Esophagus muscularis mucosa (tissue), 4 donors: ENCODE measurements at regions not wholly inside any gene's neighbourhood (a gene's known extent, or its start where the extent isn't known, plus 50 kb on each side); places are given as distances from the start of the nearest gene placed in this dataset.
"Not testable (repeated sequence)": the region's sequence is repeated elsewhere in the genome, so short reads cannot be mapped to it uniquely, and the experiment has no call there.

ENCODE experiments used
- DNase-seq: peaks from one replicate; pipeline ENCODE4 v3.0.0-alpha.2; 2017; ENCODE audit errors: extremely low spot score
- H3K27ac ChIP-seq, 4 donors: fragments of 200-600 bp; sonication (generic); replicated peaks in 1 of 4; 1 replicate in 3 of 4; 2 replicates in 1 of 4; pipeline ENCODE4 v1.5.1; 2016 to 2019; ENCODE audit warnings: mild to moderate bottlenecking in 1 of 4
- H3K27me3 ChIP-seq, 4 donors: fragments of 200-600 bp; sonication (generic); one replicate each; pipeline versions ENCODE4 v1.5.1 to v1.6.0; 2016 to 2019
- H3K36me3 ChIP-seq, 4 donors: fragments of 200-600 bp; sonication (generic); one replicate each; pipeline ENCODE4 v1.5.1; 2016 to 2019
- H3K4me1 ChIP-seq, 4 donors: fragments of 200-600 bp; sonication (generic); one replicate each; pipeline ENCODE4 v1.5.1; 2016 to 2019
- H3K4me3 ChIP-seq, 4 donors: fragments of 200-600 bp; sonication (generic); 1 replicate in 2 of 4; 2 replicates in 2 of 4; pipeline ENCODE4 v1.5.1; 2016 to 2019; ENCODE audit warnings: mild to moderate bottlenecking in 4 of 4, moderate library complexity in 1 of 4
- H3K9me3 ChIP-seq, 4 donors: fragments of 200-600 bp; sonication (generic); 1 replicate in 3 of 4; 2 replicates in 1 of 4; pipeline ENCODE4 v1.5.1; 2016 to 2019
- CTCF ChIP-seq, 3 experiments: fragments of 200-600 bp in 2 of 3; fragments of 450-650 bp in 1 of 3; sonication (generic) in 2 of 3; IDR thresholded peaks; one replicate each; pipeline ENCODE4 v1.5.1; 2017 to 2019; ENCODE audit warnings: antibody characterized with exemption in 3 of 3, mild to moderate bottlenecking in 2 of 3, moderate library complexity in 1 of 3
- EP300 ChIP-seq: sonication (generic); formaldehyde crosslinking; IDR thresholded peaks from one replicate; pipeline ENCODE4 v1.6.1; 2017; ENCODE audit warnings: antibody characterized with exemption
- POLR2A ChIP-seq: fragments of 450-650 bp; IDR thresholded peaks from one replicate; pipeline ENCODE4 v1.6.1; 2017; ENCODE audit warnings: antibody characterized with exemption, moderate library complexity, mild to moderate bottlenecking, low read depth
- POLR2AphosphoS5 ChIP-seq, 2 donors: sonication (generic); formaldehyde crosslinking; IDR thresholded peaks; one replicate each; pipeline ENCODE4 v1.6.1; 2017; ENCODE audit warnings: antibody characterized with exemption in 2 of 2
- WGBS: methylation state at CpG from one replicate; pipeline ENCODE4 v1.1.5; 2018; 5-methylcytosine and 5-hydroxymethylcytosine counted together
- intact Hi-C: fragments of 100-400 bp; cut with DNase I; formaldehyde crosslinking; loops from one replicate; pipeline ENCODE4 v1.15.1; 2023

GRCh38 chr16:26457095-26457494 lies 609.6 kb upstream of the C16orf82 start:
- H3K9me3 ChIP-seq = peaks cover 0 to 7% (median 0%) of the 10 kb centered on the region in 4 donors
- no peak for TF ChIP-seq POLR2AphosphoS5 (IDR thresholded peaks at IDR 0.05)
- intact Hi-C loops = no loop called here
- 58% methylated on average over 7 of the region's 7 CpGs for WGBS
- DNase-seq = no peak
- H3K27ac ChIP-seq = no peak overlapping the region
- H3K4me1 ChIP-seq = no peaks in the 10 kb centered on the region
- no peaks in the 10 kb centered on the region for H3K27me3 ChIP-seq
- H3K4me3 ChIP-seq = no peak overlapping the region
- no peaks in the 10 kb centered on the region for H3K36me3 ChIP-seq

- no peak overlapping the region for H3K27ac ChIP-seq
- peaks cover 0 to 7% (median 0%) of the 10 kb centered on the region in 4 donors for H3K9me3 ChIP-seq
- no peaks in the 10 kb centered on the region for H3K27me3 ChIP-seq
- WGBS = 87% methylated on average over 4 of the region's 4 CpGs
- no peak for TF ChIP-seq POLR2A
- DNase-seq = no peak
- no peak overlapping the region for H3K4me3 ChIP-seq
- intact Hi-C loops = no loop called here
- no peaks in the 10 kb centered on the region for H3K36me3 ChIP-seq
- no peaks in the 10 kb centered on the region for H3K4me1 ChIP-seq
Observed at GRCh38 chr16:26457882-26458281, 608.8 kb upstream of the C16orf82 start.

GRCh38 chr16:26464576-26465266 lies 602.0 kb upstream of the C16orf82 start:
- no peaks in the 10 kb centered on the region for H3K4me1 ChIP-seq
- H3K4me3 ChIP-seq = no peak overlapping the region
- H3K9me3 ChIP-seq = peaks cover 0 to 3% (median 0%) of the 10 kb centered on the region in 4 donors
- 90% methylated on average over 5 of the region's 7 CpGs for WGBS
- no peak for DNase-seq
- no peaks in the 10 kb centered on the region for H3K27me3 ChIP-seq
- intact Hi-C loops = no loop called here
- H3K36me3 ChIP-seq = no peaks in the 10 kb centered on the region
- TF ChIP-seq POLR2AphosphoS5 (IDR thresholded peaks at IDR 0.05) (no peak), EP300 (no peak), CTCF (IDR thresholded peaks at IDR 0.05) (no peak), POLR2A (no peak)
- no peak overlapping the region for H3K27ac ChIP-seq

GRCh38 chr16:26474405-26474804 lies 592.3 kb upstream of the C16orf82 start:
- H3K4me3 ChIP-seq, H3K36me3 ChIP-seq, H3K27me3 ChIP-seq, intact Hi-C loops, H3K27ac ChIP-seq, H3K4me1 ChIP-seq, DNase-seq: not testable (repeated sequence)
- 78% methylated on average over 10 of the region's 10 CpGs for WGBS
- H3K9me3 ChIP-seq = peaks cover 0 to 13% (median 10%) of the 10 kb centered on the region in 4 donors

GRCh38 chr16:26475596-26475995 lies 591.1 kb upstream of the C16orf82 start:
- WGBS = 58% methylated on average over 2 of the region's 2 CpGs
- Histone ChIP-seq H3K9me3 (peaks cover 0 to 13% (median 10%) of the 10 kb centered on the region in 4 donors), H3K27me3 (no peaks in the 10 kb centered on the region), H3K4me1 (no peaks in the 10 kb centered on the region), H3K36me3 (no peaks in the 10 kb centered on the region), H3K27ac (no peak overlapping the region), H3K4me3 (no peak overlapping the region)
- DNase-seq = no peak
- TF ChIP-seq EP300 = no peak
- TF ChIP-seq CTCF (IDR thresholded peaks at IDR 0.05) = no peak
- intact Hi-C loops = no loop called here

- H3K4me3 ChIP-seq = no peak overlapping the region
- no peaks in the 10 kb centered on the region for H3K36me3 ChIP-seq
- no peaks in the 10 kb centered on the region for H3K9me3 ChIP-seq
- DNase-seq = no peak
- intact Hi-C loops = no loop called here
- no peak overlapping the region for H3K27ac ChIP-seq
- TF ChIP-seq POLR2AphosphoS5 (IDR thresholded peaks at IDR 0.05) (no peak), CTCF (IDR thresholded peaks at IDR 0.05) (no peak), POLR2A (no peak), EP300 (no peak)
- WGBS = 45% methylated on average over 6 of the region's 6 CpGs
- no peaks in the 10 kb centered on the region for H3K4me1 ChIP-seq
- no peaks in the 10 kb centered on the region for H3K27me3 ChIP-seq
Observed at GRCh38 chr16:26491101-26491670, 575.5 kb upstream of the C16orf82 start.
